GM12874 (cell line): ENCODE measurements at regions not wholly inside any gene's neighbourhood (a gene's known extent, or its start where the extent isn't known, plus 50 kb on each side); places are given as distances from the start of the nearest gene placed in this dataset.

ENCODE experiments used
- TF ChIP-seq, protein P1 (sequence below): IDR thresholded peaks from 2 replicates; pipeline ENCODE4 v1.5.1; 2011; ENCODE audit warnings: low read depth, mild to moderate bottlenecking, control low read depth, low read length, moderate library complexity; ENCODE audit not compliant: insufficient read depth

DNA sequence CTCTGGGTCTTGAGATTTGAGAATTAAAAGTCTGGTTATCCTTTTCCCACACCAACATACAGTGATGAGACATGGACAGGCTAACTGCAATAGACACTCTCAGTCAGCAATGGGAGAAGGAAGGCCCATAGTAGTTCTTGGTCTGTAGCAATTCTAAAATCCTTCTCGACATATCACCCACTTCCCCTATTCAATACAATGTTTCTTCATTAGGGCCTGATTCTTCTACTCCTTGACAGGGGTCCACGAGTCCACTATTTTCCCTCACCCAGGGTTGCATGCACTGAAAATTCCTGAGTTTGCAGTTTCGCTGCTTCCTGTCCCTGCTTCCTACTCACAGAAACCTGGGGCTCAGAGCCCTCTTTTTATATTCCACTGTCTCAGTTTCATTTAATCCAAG, 402.8 kb downstream of the MAT2B start:
- TF ChIP-seq, protein P1, sequence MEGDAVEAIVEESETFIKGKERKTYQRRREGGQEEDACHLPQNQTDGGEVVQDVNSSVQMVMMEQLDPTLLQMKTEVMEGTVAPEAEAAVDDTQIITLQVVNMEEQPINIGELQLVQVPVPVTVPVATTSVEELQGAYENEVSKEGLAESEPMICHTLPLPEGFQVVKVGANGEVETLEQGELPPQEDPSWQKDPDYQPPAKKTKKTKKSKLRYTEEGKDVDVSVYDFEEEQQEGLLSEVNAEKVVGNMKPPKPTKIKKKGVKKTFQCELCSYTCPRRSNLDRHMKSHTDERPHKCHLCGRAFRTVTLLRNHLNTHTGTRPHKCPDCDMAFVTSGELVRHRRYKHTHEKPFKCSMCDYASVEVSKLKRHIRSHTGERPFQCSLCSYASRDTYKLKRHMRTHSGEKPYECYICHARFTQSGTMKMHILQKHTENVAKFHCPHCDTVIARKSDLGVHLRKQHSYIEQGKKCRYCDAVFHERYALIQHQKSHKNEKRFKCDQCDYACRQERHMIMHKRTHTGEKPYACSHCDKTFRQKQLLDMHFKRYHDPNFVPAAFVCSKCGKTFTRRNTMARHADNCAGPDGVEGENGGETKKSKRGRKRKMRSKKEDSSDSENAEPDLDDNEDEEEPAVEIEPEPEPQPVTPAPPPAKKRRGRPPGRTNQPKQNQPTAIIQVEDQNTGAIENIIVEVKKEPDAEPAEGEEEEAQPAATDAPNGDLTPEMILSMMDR: no peak

DNA sequence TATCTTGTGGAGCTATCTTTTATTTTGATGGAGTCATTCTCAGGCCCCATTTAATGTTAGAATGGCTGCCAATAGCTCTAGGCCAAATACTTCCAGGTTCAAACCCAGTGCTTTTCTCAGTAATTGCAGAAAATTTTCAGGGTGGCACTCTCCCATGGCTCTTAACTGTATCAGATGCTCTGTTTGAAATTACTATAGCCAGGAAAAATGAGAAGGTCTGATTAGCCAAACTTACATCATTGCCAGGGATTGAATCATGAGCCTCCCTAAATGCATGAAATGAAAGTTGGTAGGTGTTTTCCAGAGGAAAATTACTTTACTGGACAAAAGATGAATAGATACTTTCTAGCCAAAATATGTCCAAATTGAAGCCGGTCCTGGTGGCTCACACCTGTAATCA, 404.8 kb downstream of the MAT2B start:
- TF ChIP-seq, protein P1: no peak

DNA sequence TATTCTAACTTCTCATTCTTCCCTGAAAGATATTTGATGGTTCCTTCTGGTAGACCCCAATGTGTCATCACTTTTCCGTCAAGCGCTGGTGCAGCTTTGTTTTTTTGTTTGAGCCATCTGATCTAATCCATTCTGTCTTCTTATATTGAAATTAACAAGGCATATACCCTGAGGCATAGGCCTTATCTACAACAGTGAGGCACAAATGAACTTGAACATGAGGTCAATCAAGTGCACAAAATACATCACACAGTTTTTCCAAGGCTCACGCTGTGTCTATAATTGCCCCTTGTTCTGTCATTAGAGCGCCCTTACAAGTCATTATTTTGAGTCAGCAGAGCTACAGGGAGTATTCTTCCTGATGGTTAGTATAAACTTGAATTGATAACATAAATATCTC, 406.6 kb downstream of the MAT2B start:
- TF ChIP-seq, protein P1: no peak

DNA sequence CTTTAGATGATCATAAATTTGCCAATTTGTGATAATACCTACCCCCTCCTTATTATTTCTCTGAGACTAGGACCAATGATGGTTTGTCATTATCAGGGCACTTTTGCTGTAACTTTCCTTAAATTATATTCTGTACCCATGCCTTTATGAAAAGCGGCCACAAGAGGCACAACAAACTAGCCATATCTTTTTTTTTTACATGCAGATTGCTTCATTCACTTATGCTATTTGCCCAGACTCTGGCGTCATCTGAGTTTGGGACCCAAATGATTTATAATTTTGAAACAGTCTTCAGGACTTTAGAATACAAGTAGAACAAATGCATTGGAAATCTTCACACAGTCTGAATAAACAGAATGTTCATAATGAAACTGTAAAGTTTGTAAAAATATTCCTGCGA, 408.1 kb downstream of the MAT2B start:
- TF ChIP-seq, protein P1: no peak

DNA sequence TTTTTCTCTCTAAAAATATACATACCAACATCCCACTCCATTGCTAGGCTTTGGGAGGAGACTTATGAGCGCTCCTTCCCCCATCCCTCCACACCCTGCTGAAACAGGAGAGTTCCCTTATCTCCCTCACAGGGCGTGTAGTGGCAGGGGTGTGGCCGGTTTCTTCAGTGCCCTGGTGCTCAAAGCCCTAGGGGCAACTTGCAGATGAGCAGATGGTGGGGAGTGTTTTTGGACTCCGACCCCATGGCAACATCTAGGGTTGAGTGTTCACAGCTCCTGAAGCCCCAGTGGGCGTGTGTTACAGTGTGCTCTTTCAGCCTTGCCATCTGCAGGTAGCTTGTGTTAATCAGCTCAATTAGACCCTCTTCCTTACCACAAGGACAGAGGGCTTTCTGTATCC, 409.5 kb downstream of the MAT2B start:
- TF ChIP-seq, protein P1: no peak

DNA sequence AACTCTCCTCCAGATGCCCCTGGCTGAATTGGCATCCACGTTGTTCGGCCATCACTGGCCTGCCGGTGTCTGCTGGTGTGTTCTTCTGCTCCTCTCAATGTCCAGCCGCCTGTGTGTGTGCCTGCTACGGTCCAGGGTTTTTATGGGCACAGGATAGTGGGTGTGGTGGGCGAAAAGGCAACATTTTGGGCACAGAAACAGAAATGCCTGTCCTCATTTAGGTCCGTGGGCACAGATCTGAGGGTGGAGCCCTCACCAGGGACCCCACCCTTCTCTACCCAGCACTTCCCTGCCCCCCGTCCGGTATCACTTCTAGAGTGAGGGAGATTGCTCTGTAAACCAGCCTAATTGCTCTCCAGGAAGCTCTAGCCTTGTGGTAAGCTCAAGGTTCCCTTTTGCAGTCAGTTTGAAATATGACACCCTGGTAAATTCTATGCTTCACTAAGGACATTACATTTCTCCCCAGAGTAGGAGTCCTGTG, 410.1 kb downstream of the MAT2B start:
- TF ChIP-seq, protein P1: no peak

DNA sequence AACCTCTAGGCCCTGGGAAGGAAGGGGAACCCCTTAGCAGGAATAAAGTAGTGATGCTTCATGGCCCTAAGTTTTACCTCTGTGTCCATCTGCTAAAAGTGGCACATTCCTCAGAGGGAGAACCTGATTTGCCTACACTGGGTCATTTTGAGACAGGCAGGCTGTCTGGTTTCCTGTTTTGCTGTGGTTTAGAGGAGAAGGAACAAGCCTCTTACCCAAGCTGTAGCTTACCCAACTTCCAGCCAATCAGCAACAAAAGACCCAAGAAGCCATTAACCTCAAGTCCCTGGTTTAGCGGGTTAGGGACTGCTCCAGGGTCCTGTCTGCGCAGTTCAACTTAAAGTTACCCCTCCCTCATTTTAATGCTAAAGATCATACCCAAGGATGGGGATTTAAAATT, 411.0 kb downstream of the MAT2B start:
- TF ChIP-seq, protein P1: no peak

DNA sequence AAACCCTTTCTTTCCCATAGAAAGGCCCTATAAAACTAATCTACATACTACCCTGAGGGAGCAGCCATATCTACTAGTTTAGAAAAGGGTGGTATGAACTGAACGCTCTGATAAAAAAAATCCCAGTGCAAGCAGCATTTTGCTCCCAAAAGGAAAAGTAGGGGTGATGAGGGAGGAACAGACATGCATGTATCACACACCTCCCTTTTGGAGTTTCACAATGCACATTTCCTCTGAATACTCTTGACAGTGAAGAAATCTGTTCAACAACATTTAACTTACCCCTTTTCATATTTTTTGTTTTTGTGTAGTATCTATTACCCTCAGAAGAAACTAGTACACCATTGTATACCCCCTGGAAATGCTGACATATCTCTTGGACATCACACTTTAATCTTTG, 411.4 kb downstream of the MAT2B start:
- TF ChIP-seq, protein P1: no peak
